ENCODE measurements at regions not wholly inside any gene's neighbourhood (a gene's known extent, or its start where the extent isn't known, plus 50 kb on each side); places are given as distances from the start of the nearest gene placed in this dataset.

DNA sequence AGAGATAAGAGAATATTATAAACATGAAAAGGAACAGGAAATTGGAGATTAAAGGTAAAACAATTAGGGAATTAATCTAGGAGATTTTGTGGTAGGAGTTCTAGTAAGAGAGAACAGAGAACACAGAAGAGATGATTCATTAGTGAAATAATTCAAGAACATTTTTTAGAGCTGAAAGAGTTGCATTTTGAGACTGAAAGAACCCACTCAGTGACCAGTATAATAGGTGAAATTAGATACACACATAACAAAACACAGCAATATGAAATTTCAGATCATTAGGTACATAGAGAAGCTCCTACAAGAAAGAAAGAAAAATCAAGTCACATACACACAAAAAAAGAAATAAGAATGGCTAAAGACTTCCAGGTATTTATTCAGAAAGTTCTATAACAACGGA lies 144.0 kb downstream of the CYSLTR2 start:
- Mint-ChIP-seq H3K9me3 (peaks cover 11% of the 10 kb centered on the region), H3K4me1 (no peaks in the 10 kb centered on the region), H3K4me3 (no peak overlapping the region), H3K27me3 (ENCODE audit: low read depth) (no peaks in the 10 kb centered on the region), H3K36me3 (ENCODE audit: low read depth) (no peaks in the 10 kb centered on the region), H3K27ac (no peak overlapping the region)
- no peak for TF ChIP-seq CTCF (IDR thresholded peaks at IDR 0.05; ENCODE audit: unreplicated experiment in 3 of 3)

- no peak for TF ChIP-seq CTCF (IDR thresholded peaks at IDR 0.05; ENCODE audit: unreplicated experiment in 3 of 3)
- Mint-ChIP-seq H3K36me3 (ENCODE audit: low read depth) (no peaks in the 10 kb centered on the region), H3K9me3 (peaks cover 11% of the 10 kb centered on the region), H3K27ac (no peak overlapping the region), H3K4me3 (no peak overlapping the region), H3K4me1 (no peaks in the 10 kb centered on the region), H3K27me3 (ENCODE audit: low read depth) (no peaks in the 10 kb centered on the region)
Observed at GRCh38 chr13:48798180-48798579, 144.5 kb downstream of the CYSLTR2 start.

GRCh38 chr13:48801255-48801654 lies 147.5 kb downstream of the CYSLTR2 start:
- H3K4me3 Mint-ChIP-seq: no peak overlapping the region
- no peaks in the 10 kb centered on the region for H3K4me1 Mint-ChIP-seq
- H3K9me3 Mint-ChIP-seq: peaks cover 11% of the 10 kb centered on the region

GRCh38 chr13:48804821-48805601 lies 151.3 kb downstream of the CYSLTR2 start:
- Mint-ChIP-seq H3K4me1 (no peaks in the 10 kb centered on the region), H3K27ac (no peak overlapping the region), H3K4me3 (no peak overlapping the region), H3K27me3 (ENCODE audit: low read depth) (no peaks in the 10 kb centered on the region), H3K36me3 (ENCODE audit: low read depth) (no peaks in the 10 kb centered on the region), H3K9me3 (no peaks in the 10 kb centered on the region)
- no peak for TF ChIP-seq CTCF (IDR thresholded peaks at IDR 0.05; ENCODE audit: unreplicated experiment in 3 of 3)

More at GRCh38 chr13:48801255-48801654, 147.5 kb downstream of the CYSLTR2 start:
- TF ChIP-seq CTCF (IDR thresholded peaks at IDR 0.05; ENCODE audit: unreplicated experiment in 3 of 3): no peak
- no peaks in the 10 kb centered on the region for H3K36me3 Mint-ChIP-seq (ENCODE audit: low read depth)
- H3K27ac Mint-ChIP-seq: no peak overlapping the region
- H3K27me3 Mint-ChIP-seq (ENCODE audit: low read depth): no peaks in the 10 kb centered on the region

GRCh38 chr13:48806522-48806921 lies 152.8 kb downstream of the CYSLTR2 start:
- no peak for TF ChIP-seq CTCF (IDR thresholded peaks at IDR 0.05; ENCODE audit: unreplicated experiment in 3 of 3)
- Mint-ChIP-seq H3K27ac (no peak overlapping the region), H3K4me1 (no peaks in the 10 kb centered on the region), H3K36me3 (ENCODE audit: low read depth) (no peaks in the 10 kb centered on the region), H3K9me3 (no peaks in the 10 kb centered on the region), H3K4me3 (no peak overlapping the region), H3K27me3 (ENCODE audit: low read depth) (peaks cover 2% of the 10 kb centered on the region)

- Mint-ChIP-seq H3K9me3 (peaks cover 3% of the 10 kb centered on the region), H3K4me3 (no peak overlapping the region), H3K27ac (no peak overlapping the region), H3K36me3 (ENCODE audit: low read depth) (no peaks in the 10 kb centered on the region), H3K27me3 (ENCODE audit: low read depth) (peaks cover 3% of the 10 kb centered on the region), H3K4me1 (no peaks in the 10 kb centered on the region)
- TF ChIP-seq CTCF (IDR thresholded peaks at IDR 0.05; ENCODE audit: unreplicated experiment in 3 of 3): no peak
Observed at GRCh38 chr13:48808683-48809082, 155.0 kb downstream of the CYSLTR2 start.
